ENCODE measurements at regions not wholly inside any gene's neighbourhood (a gene's known extent, or its start where the extent isn't known, plus 50 kb on each side); places are given as distances from the start of the nearest gene placed in this dataset.

GRCh38 chr2:150545916-150546315 lies 58.4 kb upstream of the RND3 start:
- no peak overlapping the region for H3K4me3 ChIP-seq (replicated peaks in 1 of 3; ENCODE audit: insufficient read depth in 1 of 3, low read depth in 1 of 3, low read length in 3 of 3)
- intact Hi-C loops (cut with micrococcal nuclease) (no loop called here), dilution Hi-C loops (cut with MboI; ENCODE audit: extremely low pct_ligation_motif_present, low sequenced_read_pairs) (no loop called here)

More at GRCh38 chr2:150545916-150546315, 58.4 kb upstream of the RND3 start:
- H3K27me3 ChIP-seq (ENCODE audit: control insufficient read depth in 2 of 2, insufficient read depth in 2 of 2, low read length in 2 of 2), result no peaks in the 10 kb centered on the region
- no peaks in the 10 kb centered on the region for H4K20me1 ChIP-seq (replicated peaks; ENCODE audit: control insufficient read depth, extremely low read depth, insufficient read depth, low read length)
- no peaks in the 10 kb centered on the region for H3K9me3 ChIP-seq (replicated peaks; ENCODE audit: control insufficient read depth, insufficient read depth, low read length)
- H3K36me3 ChIP-seq (ENCODE audit: control insufficient read depth in 2 of 2, extremely low read depth in 1 of 2, insufficient read depth in 2 of 2, low read length in 2 of 2), result no peaks in the 10 kb centered on the region
- DNase-seq (ENCODE audit: low read depth, low spot score) (no peak), FAIRE-seq (no peak)
- POLR2A ChIA-PET, result no interaction called here
- no peak overlapping the region for H3K9ac ChIP-seq (replicated peaks; ENCODE audit: extremely low read depth, insufficient read depth, low read length)
- CTCF ChIA-PET, result no interaction called here
- no TSS peak for BruUV-seq (replicated peaks)
- H2AFZ ChIP-seq (ENCODE audit: low read depth, low read length), result no peak overlapping the region
- H3K27ac ChIP-seq (ENCODE audit: insufficient read depth, low read depth, low read length), result no peak overlapping the region
- no peaks in the 10 kb centered on the region for H3K9me1 ChIP-seq (replicated peaks; ENCODE audit: control insufficient read depth, extremely low read depth, insufficient read depth, low read length)
- peaks cover 5% of the 10 kb centered on the region for H3K4me1 ChIP-seq (ENCODE audit: control insufficient read depth, extremely low read depth, insufficient read depth, low read length)
- H3K4me2 ChIP-seq (ENCODE audit: insufficient read depth, low read length), result no peak overlapping the region
- no peaks in the 10 kb centered on the region for H3K79me2 ChIP-seq (ENCODE audit: control insufficient read depth, insufficient read depth, low read length)
- TF ChIP-seq MAX (IDR thresholded peaks at IDR 0.05; ENCODE audit: insufficient read depth, insufficient read length) (no peak), FOS (IDR thresholded peaks at IDR 0.05; ENCODE audit: borderline replicate concordance, insufficient read depth, low read length) (no peak), CTCF (IDR thresholded peaks at IDR 0.05; ENCODE audit: extremely low read depth in 1 of 2, insufficient read depth in 1 of 2, low read depth in 1 of 2, low read length in 2 of 2) (no peak), EZH2 (IDR thresholded peaks at IDR 0.05; ENCODE audit: borderline replicate concordance, low read depth, low read length, severe bottlenecking) (no peak), POLR2A (IDR thresholded peaks at IDR 0.05; ENCODE audit: low read depth, low read length) (no peak), MYC (IDR thresholded peaks at IDR 0.05; ENCODE audit: low read depth, low read length) (no peak), GATA2 (IDR thresholded peaks at IDR 0.05; ENCODE audit: insufficient read depth, insufficient read length, low read depth, low read length) (no peak), POLR2AphosphoS5 (IDR thresholded peaks at IDR 0.05; ENCODE audit: insufficient read depth, low read depth, low read length) (no peak), JUN (IDR thresholded peaks at IDR 0.05; ENCODE audit: borderline replicate concordance, insufficient read depth, insufficient read length, low read depth) (no peak)

Data from endothelial cell of umbilical vein (primary cell).